ENCODE measurements at regions not wholly inside any gene's neighbourhood (a gene's known extent, or its start where the extent isn't known, plus 50 kb on each side); places are given as distances from the start of the nearest gene placed in this dataset.

GRCh38 chr2:14235667-14236066 is 396.9 kb upstream of the LRATD1 start:
- DNase-seq = no peak

- DNase-seq = no peak
These were observed 394.6 kb upstream of the LRATD1 start for GRCh38 chr2:14237902-14238301.

- no peak for DNase-seq
These were observed 392.9 kb upstream of the LRATD1 start for GRCh38 chr2:14239605-14240004.

- no peak for DNase-seq
These were observed 391.6 kb upstream of the LRATD1 start for GRCh38 chr2:14240868-14241267.

- no peak for DNase-seq
These were observed 386.6 kb upstream of the LRATD1 start for GRCh38 chr2:14245901-14246300.

GRCh38 chr2:14255135-14255820 is 377.2 kb upstream of the LRATD1 start:
- no peak for DNase-seq

- no peak for DNase-seq
These were observed 375.6 kb upstream of the LRATD1 start for GRCh38 chr2:14256890-14257289.

GRCh38 chr2:14257801-14258507 is 374.6 kb upstream of the LRATD1 start:
- DNase-seq = no peak

GRCh38 chr2:14261771-14262170 is 370.7 kb upstream of the LRATD1 start:
- DNase-seq = no peak

- no peak for DNase-seq
These were observed 369.5 kb upstream of the LRATD1 start for GRCh38 chr2:14263053-14263452.

- DNase-seq = no peak
These were observed 362.4 kb upstream of the LRATD1 start for GRCh38 chr2:14270036-14270582.

GRCh38 chr2:14272396-14273075 is 360.0 kb upstream of the LRATD1 start:
- DNase-seq = no peak

GRCh38 chr2:14273650-14274049 is 358.9 kb upstream of the LRATD1 start:
- DNase-seq = no peak

- no peak for DNase-seq
These were observed 348.3 kb upstream of the LRATD1 start for GRCh38 chr2:14284244-14284643.

- DNase-seq = no peak
These were observed 346.7 kb upstream of the LRATD1 start for GRCh38 chr2:14285812-14286211.

GRCh38 chr2:14288016-14288415 is 344.5 kb upstream of the LRATD1 start:
- no peak for DNase-seq

GRCh38 chr2:14292964-14293363 is 339.6 kb upstream of the LRATD1 start:
- no peak for DNase-seq

GRCh38 chr2:14297340-14297739 is 335.2 kb upstream of the LRATD1 start:
- DNase-seq = no peak

GRCh38 chr2:14297906-14298305 is 334.6 kb upstream of the LRATD1 start:
- no peak for DNase-seq

GRCh38 chr2:14301331-14301730 is 331.2 kb upstream of the LRATD1 start:
- DNase-seq = no peak

GRCh38 chr2:14303366-14304115 is 329.0 kb upstream of the LRATD1 start:
- no peak for DNase-seq

GRCh38 chr2:14304326-14304725 is 328.2 kb upstream of the LRATD1 start:
- no peak for DNase-seq

- DNase-seq = no peak
These were observed 326.2 kb upstream of the LRATD1 start for GRCh38 chr2:14306268-14306861.
